ENCODE measurements at regions not wholly inside any gene's neighbourhood (a gene's known extent, or its start where the extent isn't known, plus 50 kb on each side); places are given as distances from the start of the nearest gene placed in this dataset.

- TF ChIP-seq CTCF (IDR thresholded peaks at IDR 0.05) (no peak), HMGA2 (CRISPR knock-in tag; IDR thresholded peaks at IDR 0.05) (no peak), ETV6 (CRISPR knock-in tag; IDR thresholded peaks at IDR 0.05) (no peak), USF2 (CRISPR knock-in tag; IDR thresholded peaks at IDR 0.05) (no peak), FOXP1 (CRISPR knock-in tag; IDR thresholded peaks at IDR 0.05; ENCODE audit: borderline replicate concordance) (no peak), ZNF263 (CRISPR knock-in tag; IDR thresholded peaks at IDR 0.05; ENCODE audit: low read depth) (no peak), NR3C1 (CRISPR knock-in tag; conservative IDR thresholded peaks at IDR 0.05; ENCODE audit: low read depth) (no peak), TEAD1 (CRISPR knock-in tag; IDR thresholded peaks at IDR 0.05) (no peak), NR2C2 (CRISPR knock-in tag; IDR thresholded peaks at IDR 0.05) (no peak), PRRX2 (CRISPR knock-in tag; IDR thresholded peaks at IDR 0.05) (no peak), E2F1 (CRISPR knock-in tag; IDR thresholded peaks at IDR 0.05) (no peak), SMAD3 (CRISPR knock-in tag; IDR thresholded peaks at IDR 0.05; ENCODE audit: borderline replicate concordance) (no peak), AFF4 (CRISPR knock-in tag; IDR thresholded peaks at IDR 0.05; ENCODE audit: borderline replicate concordance) (no peak), PREB (CRISPR knock-in tag; IDR thresholded peaks at IDR 0.05; ENCODE audit: borderline replicate concordance) (no peak)
Measured at GRCh38 chr6:14625173-14625895, 507.8 kb downstream of the CD83 start.
